GM19463 (cell line): ENCODE measurements at regions not wholly inside any gene's neighbourhood (a gene's known extent, or its start where the extent isn't known, plus 50 kb on each side); places are given as distances from the start of the nearest gene placed in this dataset.

Experiments
- ATAC-seq: cut with Tn5 transposase; IDR thresholded peaks from one replicate; pipeline ENCODE4 v1.9.1; 2021; ENCODE audit warnings: mild to moderate bottlenecking, moderate library complexity; ENCODE audit not compliant: unreplicated experiment

DNA sequence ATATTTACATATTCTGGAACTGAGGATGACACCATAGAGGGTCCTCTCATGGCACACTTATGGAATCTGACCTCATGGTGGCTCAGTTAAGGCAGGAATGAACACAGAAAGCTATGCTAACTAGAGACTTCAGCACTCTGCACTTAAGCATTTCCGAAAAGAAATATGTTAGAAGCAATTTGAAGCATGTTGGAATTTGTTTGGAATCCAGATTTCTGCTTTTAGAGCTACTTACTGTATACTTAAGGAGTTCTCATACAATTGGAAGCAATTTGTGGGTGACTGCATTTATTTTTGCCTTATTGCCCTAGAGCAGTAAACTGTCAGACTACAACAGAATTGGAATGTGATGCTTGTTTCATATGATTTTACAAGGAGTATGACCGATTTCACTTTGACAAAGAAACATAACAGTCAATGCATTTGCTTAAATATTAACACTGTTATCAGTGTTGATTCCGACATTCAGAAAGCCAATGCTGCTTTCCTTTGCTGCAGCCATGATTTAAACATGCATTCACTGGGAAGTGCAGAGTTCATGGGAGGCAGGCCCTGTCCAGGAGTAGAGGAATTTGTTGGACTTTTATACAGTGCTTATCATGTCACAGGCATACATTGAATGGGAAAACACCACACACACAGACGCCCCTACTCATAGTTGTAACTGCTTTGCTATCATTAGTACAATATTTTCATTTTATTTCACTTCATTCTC, 244.4 kb downstream of the SAMD5 start:
- no peak for ATAC-seq

DNA sequence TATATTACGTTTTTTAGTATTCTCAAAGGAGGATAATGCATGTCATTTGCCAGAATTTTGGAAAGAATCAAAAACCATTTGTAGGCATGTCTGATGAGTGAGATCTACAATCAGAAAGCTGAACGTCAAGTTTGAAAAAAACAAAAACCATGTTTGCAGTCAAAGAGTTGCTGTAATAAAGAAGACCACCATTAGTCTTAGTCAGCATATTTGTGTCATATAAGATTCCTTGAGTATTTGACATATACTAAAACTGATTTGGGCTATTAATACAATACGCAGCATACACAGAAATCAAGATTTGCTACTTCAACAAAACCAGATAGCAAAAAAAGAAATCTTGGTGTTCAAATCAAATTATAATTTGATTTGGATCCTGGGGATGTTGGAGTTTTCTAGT, 247.5 kb downstream of the SAMD5 start:
- ATAC-seq: no peak

DNA sequence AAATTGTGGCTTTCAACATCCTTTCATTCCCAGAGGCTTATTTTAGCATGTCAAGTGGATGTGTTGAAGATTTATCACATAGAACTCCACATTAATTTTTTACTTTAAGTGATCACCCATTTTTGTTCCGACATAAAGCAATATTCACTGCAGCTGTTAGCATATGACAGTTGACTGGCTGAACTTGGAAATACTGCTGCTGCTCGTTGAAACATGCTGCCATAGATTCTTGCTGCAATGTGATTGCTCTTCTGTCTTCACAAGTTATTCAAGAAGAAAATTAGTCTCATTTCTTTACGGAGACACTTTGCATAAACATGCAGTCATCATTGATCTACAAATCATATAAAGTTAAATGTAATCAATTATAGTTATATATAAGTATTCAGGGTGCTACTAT, 248.4 kb downstream of the SAMD5 start:
- no peak for ATAC-seq

DNA sequence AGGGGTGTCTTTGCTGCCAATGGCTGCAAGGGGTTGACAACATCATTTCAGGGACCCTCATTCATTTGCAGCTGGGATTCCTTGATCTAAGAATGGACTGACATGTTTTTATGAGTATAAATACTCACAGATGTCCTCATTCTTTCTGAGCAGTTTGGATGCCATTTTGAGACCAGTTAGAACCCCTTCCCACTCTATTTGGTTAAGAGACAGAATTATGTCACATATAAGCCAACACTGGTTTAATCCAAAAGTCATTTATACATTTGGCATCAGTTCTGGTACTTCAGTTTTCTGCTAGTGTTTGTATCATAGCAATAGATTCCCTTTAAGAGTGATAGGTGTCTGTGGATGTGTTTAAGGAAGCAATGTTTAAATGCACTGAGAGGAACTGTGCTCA, 248.8 kb downstream of the SAMD5 start:
- no peak for ATAC-seq

DNA sequence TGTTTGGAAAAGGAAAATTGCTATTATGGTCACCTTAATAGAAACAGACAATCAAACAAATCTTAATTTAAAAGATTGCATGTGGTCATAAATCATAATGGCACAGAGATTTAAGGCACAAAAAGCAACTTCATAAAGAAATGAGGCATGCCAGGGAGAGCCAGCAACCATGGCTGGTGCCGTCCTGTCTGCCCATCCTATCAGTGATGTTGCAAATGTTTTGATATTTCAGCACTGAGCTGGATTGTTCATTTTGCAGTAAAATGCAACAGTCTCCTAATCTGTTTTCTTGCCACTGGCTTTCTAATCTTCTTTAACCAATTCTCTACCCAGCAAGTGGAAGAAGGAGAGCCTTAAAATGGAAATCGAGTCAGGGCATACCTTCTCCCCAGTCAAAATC, 249.8 kb downstream of the SAMD5 start:
- ATAC-seq: no peak

DNA sequence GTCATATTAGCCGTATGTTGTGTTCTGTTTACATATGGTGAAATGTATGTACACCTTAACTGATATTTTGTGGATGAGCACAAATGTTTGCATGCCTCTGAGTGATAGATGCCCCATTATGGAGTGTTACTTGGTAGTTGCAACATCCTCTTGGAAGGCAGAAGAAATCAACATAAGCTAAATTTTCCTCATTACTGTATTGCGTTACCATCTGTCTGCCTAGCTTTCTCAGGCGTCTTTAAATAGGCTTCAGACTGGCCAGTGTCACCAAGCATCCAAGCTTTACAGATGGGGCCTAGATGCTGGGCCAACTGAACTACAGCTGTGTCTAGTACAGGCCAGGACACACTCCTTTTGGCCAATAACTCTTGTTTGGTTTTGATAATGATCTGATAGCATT, 250.6 kb downstream of the SAMD5 start:
- no peak for ATAC-seq

DNA sequence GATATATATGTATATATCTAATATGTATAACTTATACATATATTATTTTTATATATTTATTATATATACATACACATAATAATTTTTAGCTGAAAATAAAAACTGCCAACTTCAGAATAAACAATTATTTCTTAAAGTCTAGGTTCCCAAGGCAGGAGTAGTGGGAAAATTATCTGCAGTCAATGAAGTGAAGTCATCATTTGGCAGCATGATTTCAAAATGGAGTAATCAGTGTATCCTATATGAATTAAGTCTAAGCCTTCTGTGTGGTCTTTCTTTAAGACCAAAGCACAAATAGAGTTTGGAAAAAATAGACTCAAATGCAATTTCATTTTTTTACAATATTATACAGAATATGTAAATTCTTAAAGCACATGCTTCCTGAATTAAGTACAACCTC, 251.0 kb downstream of the SAMD5 start:
- ATAC-seq: no peak

DNA sequence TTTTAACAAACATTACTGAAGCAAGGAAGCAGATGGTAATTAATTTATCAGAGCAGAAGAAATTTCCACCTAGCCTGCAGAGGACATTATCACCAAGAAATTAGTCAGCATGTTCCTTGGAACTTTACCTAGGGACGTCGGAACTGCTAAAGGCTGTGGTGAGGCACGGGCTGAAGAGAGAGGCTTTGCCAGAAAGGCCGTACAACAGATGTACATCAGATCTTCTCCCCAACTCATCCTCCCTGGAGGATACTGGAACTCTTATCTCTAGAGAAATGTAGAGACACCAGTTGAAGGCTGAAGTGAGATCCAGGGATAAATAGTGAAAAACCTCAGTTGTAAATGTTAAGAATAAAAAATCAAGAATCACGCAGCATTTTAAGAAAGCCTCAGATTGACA, 257.1 kb downstream of the SAMD5 start:
- no peak for ATAC-seq

DNA sequence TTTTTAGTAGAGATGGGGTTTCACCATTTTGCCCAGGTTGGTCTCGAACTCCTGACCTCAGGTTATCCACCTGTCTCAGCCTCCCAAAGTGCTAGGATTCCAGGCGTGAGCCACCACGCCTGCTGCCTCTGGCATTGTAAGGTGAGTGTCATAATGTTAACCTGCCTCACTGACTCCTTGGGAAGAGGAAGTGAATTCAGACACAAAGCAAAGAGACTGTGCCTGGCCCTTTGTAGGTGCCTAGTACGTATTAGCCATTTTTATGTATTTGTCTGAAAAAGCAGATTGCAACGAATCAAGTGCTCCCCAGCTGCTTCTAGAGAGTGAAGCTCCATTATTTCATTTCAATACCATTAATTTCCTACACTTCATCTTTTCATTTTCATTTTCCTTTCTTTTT, 260.5 kb downstream of the SAMD5 start:
- no peak for ATAC-seq

DNA sequence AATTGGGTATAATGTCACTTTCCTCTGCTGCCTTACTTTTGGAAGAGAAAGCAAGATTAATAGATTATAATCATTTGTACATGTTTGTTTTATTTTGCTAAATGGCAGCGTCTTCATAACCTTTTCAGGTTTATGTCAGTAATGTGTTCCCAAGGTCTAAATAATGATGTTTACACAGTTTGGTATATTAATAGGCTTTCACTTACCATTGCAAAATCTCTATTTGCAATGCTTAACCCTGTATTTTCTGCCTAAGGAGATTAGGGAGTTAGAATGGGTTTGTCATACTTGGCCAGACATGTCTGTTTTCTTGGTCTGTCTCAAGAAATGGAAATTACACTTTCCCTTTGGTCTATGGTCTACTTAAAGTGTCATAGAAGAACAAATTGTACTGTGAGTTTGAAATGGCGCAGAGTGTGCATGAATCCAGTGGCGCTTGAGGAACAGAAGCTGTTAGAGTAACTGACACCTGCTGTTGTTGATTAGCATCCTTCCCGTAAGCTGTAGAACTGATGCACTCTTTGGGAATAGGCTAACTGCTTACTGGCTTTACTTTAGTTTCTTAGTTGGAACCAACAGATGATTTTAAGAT, 261.1 kb downstream of the SAMD5 start:
- no peak for ATAC-seq

DNA sequence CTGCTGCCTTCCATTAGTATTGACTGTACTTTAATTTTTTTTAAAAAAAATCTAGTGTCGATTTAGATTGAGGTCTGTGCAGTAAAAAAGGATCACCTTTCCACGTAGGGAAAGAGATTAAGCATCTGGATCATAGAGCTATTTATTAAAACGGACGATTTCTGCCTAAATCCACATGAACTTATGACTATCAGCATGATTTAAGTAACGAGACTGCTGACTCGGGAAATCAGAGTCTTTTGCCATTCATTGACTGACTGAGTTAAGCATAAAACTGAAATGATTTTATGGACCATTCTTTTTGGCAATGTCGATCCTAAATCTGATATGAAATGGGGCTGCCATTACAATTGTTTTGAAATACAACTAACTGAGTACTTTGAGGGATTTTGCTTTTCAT, 261.7 kb downstream of the SAMD5 start:
- no peak for ATAC-seq

DNA sequence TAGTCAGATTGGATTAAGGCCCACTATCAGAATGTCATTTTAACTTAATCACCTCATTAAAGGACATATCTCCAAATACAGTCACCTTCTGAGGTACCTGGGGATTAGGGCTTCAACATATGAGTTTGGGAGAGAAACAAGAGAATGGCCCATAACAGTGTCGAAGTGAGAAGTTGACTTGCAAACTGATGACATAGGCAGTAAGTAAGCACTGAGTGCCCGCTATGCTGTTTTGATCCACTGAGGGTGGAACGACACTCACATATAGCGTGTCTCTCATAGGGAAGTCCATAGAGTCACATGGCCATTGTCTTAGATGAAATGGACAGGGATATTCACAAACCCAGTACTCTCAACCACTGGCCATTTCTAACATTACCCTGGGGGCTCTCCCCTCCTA, 264.2 kb downstream of the SAMD5 start:
- no peak for ATAC-seq

DNA sequence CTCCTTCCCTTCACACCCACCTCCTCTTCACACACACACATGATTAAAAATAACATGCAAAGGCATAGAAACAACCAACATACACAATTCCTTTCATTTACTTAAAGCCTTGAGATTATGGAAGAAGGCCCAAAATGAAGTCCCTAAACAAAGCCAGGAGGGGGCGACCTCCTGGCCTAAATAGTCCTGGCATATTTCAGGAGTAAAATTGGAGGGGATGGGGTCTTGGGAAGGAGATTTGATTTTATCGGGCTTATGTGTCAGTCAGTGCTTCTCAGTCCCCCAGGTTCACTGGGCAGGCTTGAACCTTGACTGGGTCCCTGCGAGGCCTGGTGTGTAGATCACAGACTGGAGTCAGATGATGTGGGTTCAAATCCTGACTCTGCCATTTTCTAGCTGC, 266.4 kb downstream of the SAMD5 start:
- ATAC-seq: no peak

DNA sequence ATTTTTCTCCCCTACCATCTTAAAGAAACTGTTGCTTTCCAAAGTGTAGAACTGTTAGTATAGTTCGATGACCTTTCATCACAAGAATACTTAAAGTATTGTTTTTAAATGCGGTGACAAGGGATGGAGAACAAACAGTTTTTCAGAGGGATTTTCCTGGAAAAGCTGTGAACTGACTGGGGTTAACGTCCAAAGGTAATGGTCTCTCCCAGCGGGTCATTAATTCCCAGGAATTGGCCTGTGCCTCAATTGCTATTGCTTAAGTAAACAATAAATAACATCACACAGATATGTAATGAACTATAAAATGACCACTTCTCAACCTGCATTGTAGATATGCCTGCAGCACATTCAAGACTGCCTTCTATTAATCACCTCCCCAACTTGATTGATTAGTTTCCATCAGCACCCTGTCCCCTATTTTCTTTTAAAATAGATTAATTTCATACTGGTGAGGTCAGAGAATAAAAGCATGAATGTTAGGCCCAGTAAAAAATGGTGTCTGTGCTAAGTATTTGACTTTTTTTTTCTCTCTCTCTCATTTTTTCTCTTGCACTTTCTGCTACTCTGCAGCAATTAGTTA, 268.2 kb downstream of the SAMD5 start:
- ATAC-seq: no peak

DNA sequence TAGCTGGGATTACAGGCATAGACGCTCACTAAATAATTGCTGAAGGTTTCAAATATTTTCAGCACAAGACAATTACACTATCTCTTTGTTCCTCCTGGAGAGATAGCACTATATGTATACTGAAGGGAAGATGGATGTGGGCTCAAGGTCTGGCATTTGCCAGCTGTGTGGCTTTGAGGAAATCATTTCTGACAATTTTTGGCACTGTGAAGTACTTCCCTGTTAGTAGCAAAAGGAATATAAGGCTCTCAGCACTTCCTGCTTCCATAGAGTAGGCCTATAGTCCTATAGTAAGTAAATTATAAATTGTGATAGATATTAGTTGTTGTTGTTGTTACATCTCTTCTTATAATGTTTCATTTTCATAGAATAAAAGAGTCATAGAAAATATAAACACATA, 271.1 kb downstream of the SAMD5 start:
- ATAC-seq: no peak

DNA sequence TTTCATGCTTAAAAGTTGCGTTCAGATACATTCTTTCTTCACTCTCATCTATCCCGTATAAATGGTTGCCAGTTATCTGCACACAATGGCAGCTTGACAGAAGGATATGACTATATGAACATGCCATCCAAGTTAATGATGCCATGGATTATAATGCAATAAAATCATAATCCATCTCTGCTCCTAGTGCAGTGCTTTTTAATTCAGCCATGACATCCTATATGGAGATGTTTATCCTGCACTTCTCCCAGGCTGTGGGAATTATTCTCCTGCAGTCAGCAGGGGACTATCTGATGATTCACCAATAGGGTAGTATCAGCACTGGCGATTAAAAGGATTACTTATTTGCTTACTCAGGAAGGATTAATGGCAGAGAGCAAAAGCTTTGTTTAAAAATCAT, 273.8 kb downstream of the SAMD5 start:
- ATAC-seq: no peak

DNA sequence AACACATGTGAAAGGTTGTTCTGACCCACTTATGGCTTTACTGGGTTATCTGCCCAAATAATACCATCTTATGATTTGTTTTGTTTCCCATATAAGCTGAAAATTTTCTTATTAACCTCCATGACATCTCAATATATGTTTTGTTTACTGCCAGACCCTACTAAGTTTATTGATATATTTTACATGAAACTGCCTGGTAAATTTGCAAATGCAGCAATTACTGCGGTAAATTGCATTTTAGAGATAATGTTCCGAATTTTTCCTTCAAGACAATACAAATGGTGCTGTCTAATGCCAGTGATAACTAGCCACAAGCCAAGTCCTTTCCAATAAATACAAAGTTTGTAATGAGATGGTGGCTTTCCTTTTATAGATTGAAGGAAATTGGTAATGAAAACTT, 275.9 kb downstream of the SAMD5 start:
- ATAC-seq: no peak

DNA sequence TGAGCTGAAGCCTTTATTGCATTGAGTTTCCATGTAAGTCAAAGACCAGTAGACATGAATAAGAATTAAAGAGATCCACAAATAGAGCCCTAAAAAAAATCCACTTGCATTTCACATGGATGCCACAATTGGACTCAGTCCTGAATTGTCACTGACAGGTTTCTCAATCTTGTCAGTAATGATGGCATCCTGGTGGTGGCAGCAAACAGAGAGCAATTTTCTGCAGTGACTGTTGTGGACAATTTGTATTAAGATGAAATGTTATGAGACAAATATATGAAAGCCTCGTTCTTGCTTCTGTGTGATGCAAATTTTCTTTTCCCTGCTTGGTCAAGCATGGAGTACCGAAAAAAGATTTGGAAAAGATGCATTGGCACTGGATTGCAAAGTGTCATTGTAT, 278.9 kb downstream of the SAMD5 start:
- ATAC-seq: no peak

DNA sequence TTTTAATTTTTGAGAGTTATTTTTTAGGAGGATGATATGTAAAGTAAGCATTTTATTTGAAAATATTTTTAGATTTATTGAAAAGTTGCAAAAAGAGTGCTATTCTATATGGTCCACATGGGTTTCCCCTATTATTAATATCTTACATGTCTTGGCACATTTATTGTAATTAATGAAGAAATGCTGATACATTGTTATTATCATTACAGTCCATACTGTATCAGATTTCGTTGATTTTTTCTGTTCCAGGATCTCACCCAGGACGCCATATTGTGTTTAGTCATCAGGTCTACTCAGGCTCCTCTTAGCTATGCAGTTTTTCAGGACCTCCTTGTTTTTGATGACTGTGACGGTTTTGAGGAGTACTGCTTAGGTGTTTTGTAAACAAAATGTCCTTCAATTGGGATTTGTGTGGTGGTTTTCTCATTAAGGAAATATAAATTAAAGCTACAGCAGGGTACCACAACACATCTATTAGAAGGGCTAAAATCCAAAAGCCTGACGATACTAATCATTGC, 281.0 kb downstream of the SAMD5 start:
- no peak for ATAC-seq

DNA sequence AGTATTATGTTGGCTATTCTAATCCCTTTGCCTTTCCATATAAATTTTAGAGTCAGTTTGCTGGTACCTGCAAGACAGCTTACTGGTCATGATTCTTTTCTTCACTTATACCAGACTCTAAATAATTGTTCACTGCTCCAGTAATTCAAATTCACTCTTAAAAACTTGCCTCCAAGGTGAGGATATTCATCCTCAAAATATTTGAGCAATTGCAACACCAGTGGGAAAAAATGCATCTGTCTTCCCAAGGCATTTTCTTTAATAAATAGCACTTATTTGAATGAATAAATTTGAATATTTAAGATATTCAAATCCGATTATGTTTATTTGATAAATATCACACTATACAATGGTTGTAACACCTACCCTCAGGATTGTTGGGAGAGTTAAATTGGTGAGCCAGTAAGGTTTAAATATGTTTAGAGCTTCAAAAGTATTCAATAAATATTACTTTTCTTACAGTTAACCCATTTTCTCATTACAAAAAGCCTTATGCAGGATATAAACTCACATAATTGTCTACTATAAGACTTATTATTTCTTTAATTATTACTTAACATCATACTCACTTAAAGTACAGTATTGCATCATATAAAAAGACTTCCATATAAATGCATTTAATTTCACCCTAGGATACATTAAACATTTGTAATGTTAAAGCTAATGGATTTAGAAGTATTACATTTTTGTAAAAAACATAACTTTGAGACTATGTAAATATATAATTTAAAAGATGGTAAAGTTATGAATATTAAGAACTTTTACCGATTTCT, 285.6 kb downstream of the SAMD5 start:
- ATAC-seq: no peak

DNA sequence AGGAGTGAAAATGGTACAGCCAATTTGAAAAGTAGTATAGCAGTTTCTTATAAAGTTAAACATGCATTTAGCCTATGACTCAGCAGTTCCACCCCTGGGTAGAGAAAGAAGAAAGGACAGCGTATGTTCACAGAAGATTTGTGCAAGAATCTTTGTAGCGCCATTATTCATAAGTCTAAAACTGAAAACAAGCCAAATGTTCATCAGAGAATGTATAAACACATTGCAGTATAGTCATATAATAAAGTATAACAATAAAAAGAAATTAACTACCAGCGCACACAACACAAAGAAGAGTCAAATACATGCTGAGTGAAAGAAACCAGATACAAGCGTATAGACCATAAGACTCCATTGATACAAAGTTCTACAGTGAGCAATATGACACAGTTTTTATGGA, 294.0 kb downstream of the SAMD5 start:
- ATAC-seq: no peak

DNA sequence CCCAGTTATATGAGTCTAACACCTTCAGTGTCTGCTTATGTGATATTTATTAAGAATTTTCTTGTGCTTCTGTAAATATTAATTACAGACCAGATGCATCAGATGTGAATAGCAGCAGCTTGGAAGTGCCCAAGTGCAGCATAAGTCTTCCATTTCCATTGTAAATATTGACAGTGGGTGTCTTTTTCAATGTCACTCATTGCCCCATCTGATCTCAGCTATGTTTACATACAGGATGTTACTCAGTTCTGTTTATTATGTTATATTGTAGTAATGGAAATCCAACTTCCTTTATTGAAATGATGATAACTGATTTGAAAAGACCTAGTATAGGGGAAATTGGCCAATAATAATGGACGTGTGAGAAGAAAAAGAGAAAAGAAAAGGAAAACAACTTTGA, 296.7 kb downstream of the SAMD5 start:
- ATAC-seq: no peak
